C1 segment of cervical spinal cord (tissue), 14 donors: ENCODE measurements at regions not wholly inside any gene's neighbourhood (a gene's known extent, or its start where the extent isn't known, plus 50 kb on each side); places are given as distances from the start of the nearest gene placed in this dataset.
A peak's percentile ranks its signal among the peaks of the same experiment; 100 is the strongest.

ENCODE experiments used
- DNase-seq, 14 donors: peaks; one replicate each; lab custom pipeline; 2025; lab: John Stamatoyannopoulos, UW

DNA sequence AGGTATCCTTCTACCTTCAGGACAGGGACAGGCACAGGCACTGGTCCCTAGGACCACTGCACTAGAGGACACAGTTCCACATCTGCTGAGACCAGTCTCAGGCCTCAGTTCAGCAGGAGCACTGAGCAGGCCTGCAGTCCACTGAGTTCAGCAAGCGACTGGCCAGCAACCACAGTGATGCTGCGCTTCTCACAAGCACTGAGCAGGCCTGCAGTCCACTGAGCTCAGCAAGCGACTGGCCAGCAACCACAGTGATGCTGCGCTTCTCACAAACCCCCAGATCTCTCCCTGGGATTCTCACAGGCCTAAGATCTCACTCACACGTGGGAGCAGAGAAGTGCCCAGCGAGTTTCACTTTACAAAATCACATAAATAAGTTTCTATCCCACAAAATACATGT is 140.6 kb downstream of the IRS2 start:
- DNase-seq = no peak

DNA sequence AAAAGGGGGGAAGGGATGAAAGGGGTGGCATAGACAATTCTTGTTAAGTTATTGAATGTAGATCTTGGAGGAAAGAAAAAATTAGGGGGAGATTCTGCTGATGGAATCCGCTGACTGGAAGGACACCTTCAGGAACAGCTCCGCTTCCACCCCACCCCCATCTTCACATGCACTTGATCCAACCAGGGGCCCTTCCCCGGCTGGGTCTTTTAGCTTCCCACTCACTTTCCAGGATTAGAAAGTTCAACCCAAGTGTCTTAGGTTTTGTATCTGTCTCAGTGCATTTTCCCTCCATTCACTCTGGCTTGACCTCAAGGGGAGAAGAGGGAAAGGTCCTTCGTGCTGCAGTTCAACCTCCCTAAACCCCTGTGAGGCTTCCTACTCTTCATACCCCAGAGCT is 141.4 kb downstream of the IRS2 start:
- DNase-seq = no peak

DNA sequence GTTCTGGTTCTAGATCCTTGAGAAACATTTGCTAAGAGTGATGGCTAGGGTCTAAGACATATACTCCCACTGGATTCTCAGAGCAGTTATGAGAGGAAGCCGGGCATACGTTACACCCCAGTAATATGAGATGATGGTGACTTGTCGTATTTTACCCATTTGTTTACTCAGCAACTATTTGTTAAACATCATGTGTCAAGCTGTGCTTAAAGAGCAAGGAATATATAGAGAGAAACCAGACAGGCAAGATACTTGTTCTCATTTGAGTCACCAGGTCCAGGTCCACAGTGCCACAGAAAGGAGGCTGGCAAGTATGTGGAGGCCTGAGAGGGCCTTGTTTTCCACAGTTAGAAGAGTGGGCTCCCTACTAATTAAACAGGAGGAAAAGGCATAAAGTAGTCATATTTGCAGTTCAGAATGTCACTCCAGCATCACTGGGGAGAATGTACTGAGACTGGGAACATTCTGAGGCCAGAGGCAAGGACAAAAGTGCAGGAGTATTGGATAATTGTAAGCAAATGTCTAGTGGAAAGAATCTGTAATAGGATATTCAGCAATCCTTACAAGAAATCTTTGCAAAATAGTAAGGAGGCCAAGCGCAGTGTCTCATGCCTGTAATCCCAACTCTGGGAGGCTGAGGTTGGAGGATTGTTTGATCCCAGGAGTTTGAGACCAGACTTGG is 142.2 kb downstream of the IRS2 start:
- DNase-seq = no peak

DNA sequence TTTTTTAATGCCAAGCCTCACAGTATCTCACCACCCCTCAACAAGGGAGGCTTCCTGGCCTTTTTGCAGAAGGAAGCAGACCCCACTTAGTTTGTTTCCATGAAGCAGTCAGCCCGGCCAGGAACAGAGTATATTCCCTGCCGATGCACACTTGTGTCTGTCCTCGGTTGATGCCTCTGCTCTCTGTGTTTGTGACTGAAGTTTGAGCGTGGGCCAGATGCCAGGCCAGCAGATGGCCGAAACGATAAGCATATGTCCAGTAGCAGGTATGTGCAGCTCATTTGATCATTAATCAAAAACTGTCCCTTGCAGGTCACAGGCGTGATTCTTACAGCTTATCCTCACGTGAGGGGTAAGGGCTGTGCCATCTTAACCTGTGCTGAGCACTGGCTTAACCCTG is 144.0 kb downstream of the IRS2 start:
- DNase-seq = peak in 2 of 14 donors; percentile 8 to 67

DNA sequence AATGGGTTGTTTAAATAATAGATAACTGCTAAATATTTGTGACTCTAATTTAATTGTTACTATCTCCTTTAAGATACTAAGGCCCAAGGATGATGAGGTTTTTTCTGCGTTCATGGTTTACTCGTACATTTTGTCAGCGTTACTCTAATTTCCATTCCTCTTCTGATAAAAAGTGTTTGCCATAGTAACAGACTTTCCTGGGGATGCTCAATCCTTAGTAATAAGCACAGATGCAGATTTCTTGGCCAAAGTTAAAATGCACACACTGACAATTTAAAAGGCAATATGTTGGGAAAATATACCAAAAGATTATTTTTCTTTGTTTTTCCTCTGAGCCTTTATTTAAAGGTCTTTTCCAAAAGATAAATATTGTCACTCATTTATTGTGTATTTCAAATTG is 149.6 kb downstream of the IRS2 start:
- DNase-seq = no peak

DNA sequence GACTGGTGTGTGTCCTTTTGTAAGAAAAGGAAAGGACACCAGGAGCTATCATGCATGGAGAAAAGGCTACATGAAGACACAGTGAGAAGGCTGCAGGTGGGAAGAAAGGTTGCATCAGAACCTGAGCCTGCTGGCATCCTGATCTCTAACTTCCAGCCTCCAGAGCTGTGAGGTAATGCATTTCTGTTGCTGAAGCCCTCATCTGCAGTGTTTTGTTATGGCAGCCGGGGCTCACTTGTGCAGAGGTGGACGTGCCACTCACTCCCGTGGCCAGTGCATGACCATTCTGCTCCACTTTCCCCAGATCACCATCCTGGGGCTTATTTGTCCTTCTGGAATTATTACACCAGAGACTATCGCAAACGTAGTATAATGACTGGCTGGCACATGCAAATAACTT is 155.3 kb downstream of the IRS2 start:
- DNase-seq = no peak

DNA sequence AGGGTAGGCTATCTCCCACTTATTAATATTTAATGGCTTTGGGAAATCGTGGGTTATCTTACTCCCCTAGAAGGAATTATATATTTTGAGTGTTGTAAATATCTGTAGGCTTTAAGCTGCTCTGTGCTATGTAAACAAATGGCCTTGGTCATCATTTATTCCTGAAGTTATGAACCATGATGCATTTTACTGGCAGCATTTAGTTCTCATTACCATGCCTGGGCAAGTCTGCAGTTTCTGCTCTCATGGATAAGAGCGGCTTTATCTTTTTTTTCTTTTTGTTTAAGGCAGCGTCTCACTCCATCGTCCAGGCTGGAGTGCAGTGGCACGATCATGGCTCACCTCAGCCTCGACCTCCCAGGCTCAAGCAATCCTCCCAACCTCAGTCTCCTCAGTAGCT is 156.1 kb downstream of the IRS2 start:
- no peak for DNase-seq

DNA sequence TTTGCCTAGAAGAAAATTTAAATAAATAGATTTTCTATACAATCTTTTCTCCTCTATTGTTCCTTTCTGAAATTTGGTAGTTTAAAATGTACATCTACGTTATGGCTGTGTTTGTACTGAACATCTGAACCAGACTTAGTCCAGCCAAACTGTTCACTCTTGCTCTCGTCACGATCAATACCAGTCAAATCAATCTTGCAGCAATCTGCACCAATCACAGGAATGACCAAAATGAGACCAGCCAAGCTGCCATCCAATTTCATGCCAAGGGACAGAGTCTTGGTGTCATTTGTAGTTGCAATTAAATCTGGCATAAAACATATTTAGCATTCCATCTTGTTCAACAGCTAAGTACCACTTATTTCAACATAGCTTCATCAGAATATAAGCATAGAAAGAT is 156.6 kb downstream of the IRS2 start:
- no peak for DNase-seq

DNA sequence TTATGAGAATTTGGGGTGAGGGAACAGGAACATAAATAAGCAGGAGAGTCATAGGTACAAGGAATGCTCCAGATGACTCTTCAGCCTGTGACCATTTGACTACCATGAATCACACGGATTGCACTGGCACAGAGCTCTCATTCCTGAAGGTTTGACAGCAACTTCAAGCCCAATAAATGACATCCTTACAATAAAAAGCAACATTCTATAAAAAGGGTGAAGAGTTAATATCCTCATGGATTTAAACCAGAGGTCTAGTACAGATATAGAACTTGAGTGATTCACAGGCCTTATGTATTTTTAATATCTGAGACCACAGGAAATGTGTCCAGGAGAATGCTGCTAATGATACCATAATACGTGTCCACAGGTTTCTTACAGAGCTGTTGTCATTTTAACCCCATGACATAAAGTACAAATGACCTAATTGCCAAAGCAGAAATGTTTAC is 158.1 kb downstream of the IRS2 start:
- no peak for DNase-seq

DNA sequence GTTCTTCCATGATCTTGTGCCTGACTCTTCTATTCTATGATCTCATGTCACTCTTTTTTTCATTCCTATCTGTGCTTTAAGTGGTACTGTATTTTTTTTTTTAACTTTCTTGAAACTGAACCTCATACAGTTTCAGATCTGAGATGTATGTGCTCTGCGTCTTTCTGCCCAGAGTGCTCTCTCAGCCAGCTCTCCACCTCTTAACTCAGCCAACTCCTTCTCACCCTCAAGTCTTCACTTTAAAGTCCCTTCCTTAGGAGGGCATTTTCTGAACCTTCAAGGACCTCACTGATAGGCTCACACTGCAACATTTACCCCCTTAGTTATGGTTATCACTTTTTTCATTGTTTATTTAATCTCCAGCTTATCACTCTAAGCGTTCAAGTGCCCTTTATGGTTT is 158.7 kb downstream of the IRS2 start:
- no peak for DNase-seq

DNA sequence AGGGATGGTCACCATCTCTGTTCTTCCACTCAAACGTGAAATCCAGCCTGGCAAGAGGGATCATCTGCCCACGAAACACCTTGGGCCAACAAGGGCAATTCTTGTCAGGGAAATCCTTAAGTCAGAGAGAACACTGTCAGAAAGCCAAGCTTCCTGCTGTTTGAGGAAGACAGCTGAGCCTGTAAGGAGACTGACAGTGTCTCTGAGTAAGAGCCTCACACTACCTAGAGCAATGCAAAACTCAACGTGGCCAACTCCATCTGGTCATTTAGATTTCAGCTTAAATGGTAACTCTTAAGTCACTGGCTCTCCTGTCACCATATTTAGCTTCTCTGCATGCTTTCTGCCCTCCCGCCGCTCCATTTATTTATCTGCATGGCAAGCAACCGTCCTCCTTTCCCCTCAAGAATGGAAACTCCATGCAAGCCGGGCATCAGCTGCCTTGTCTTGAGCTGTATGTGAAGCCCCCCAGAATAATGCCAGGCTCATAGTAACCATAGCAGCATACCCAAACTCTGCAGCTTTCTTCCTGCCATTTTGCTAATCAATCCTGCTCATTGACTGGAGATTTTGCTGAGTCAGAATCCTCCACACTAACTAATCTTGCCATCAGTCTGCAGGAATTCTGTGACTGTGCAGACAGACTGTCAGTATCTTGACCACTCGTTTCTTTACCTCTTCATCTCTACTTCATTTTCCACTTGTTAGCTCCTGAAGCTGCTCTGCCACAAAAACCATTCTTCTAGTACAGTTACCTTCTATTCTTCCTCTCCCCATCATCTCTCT is 159.8 kb downstream of the IRS2 start:
- DNase-seq = no peak

DNA sequence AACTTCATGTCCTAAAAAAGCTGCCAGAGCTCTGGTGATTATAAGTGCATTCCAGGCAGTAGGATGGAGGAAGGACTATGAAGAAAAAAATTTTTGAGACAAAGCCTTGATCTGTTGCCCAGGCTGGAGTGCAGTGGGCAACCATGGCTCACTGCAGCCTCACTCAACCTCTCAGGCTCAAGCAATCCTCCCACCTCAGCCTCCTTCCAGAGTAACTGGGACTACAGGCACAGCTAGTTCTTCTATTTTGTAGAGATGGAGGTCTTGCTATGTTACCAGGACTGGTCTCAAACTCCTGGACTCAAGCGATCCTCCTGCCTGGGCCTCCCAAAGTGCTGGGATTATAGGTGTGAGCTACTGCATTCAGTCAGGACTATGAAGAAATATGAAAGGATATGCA is 161.2 kb downstream of the IRS2 start:
- DNase-seq = no peak

DNA sequence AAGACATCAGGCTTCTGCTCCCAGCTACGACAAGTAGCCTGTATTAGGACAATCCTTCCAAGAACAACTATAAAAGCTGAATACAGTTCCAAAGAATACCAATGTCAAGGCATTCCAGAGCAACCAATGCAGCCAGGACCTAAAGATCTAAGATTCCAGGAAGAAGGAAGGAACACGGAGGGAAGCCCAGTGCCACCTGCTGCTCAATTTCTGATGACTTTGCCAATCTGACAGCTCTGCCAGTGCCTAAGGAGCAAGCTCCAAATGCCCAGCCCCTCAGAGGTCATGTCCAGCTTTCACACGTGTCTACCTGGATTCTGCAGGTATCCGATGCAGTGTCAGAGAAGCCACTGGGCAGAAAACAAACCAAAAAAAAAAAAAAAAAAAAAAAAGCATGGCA is 164.4 kb downstream of the IRS2 start:
- DNase-seq = no peak

DNA sequence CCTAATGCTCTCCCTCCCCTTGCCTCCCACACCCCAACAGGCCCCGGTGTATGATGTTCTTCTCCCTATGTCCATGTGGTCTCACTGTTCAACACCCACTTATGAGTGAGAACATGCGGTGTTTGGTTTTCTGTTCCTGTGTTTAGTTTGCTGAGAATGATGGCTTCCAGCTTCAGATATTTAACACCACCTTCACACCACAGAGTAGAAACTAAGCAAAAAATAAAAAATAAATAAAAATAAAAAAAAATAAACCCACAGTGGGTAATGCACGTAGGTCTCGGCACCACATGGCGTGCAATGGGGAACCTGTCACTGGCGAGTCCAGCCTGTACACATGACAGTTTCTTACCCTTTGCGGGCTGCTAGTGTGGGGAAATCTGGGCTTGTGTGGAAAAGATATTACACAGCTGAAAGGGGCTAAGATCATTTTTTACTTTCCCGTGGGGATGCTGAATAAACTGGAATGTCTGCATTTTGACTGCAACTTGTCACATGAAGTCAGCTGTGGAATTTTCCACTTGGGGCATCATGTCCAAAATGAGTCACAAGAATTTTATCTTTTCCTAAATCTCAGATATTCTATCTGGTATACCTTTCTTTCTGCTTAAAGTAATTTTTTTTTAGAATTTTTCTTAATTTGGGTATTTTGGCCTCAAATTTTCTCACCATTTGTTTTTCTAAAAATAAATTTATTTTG is 170.5 kb downstream of the IRS2 start:
- DNase-seq = no peak

DNA sequence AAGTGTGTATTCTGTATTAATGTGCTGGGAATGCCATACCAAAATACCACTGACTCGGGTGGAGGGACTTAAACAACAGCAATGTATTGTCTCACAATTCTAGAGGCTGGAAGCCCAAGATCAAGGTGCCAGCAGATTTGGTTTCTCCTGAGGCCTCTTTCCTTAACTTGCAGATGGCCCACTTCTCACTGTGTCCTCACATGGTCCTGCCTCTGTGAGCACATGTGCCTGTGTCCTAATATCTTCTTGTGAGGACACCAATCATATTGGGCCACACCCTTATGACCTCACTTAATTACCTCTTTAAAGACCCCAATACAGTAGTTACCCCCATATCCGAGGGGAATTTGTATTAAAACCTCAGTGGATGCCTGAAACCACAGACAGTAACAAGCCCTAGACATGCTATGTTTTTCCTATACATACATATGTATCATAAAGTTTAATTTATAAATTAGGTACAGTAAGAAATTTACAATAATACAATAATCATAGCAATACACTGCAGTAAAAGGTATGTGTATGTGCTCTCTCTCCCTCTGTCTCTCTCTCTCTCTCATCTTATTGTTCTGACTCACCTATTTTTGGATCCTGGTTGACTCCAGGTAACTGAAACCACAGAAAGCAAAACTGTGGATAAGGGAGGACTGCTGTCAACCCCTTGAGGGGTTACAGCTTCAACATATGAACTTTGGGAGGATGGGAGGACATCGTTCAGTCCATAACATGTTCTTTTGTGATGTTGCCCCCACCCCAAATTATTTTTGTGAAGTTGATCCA is 174.3 kb downstream of the IRS2 start:
- no peak for DNase-seq

DNA sequence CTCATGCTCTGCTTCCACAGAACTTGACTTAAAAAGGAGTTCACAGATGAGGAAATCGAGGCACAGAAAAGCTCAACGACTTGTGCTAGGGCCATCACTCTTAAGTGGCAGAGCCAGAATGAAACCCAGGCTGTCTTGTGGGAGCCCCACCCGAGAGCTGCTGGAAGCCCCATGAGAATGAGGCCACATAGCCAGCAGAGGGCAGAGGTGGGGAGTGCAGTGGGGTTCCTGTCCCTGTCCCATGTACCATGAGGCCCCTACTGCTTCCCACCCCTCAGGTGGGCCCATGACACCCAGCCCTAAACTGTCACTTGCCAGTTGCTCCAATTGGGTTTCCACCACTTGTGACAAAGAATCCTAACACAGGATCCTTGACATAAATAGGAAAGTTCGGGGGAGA is 175.9 kb downstream of the IRS2 start:
- DNase-seq = peak in 3 of 14 donors; percentile 7 to 19 (median 9)

DNA sequence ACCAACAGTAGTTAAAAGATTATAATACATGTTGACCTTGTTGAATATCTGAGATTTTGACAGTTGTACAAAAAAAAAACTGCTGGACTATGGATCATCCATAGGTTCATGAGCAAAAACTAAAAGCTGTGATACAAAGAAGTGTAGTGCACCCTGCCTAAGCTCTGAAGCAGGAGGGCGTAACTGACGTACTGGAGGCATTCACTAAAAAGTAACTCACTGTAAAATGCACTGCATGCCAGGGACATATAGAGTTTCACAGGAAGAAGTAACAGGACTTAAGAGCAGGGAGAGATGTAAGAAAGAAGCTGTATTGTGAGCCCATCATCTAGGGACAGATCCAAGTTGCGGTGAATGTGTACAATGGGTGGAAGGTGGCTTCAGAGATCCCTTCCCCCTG is 177.9 kb downstream of the IRS2 start:
- no peak for DNase-seq

DNA sequence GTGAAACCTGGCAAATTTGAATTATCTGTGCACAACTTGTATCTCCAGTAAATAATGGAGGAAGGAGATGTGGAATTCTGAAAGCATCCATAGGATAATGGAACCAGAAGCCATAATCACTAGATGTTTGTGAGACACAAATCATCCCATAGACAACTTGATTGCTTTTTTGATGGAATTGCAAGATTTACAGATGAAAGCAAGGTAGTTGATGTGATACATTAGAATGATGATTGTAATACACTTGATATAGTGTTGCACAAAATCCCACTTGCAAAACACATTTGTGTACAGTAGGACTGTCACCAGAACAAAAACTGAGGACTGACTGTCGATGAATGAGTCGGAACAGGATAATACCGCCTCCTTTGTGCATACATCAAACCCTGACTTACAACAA is 178.3 kb downstream of the IRS2 start:
- no peak for DNase-seq

DNA sequence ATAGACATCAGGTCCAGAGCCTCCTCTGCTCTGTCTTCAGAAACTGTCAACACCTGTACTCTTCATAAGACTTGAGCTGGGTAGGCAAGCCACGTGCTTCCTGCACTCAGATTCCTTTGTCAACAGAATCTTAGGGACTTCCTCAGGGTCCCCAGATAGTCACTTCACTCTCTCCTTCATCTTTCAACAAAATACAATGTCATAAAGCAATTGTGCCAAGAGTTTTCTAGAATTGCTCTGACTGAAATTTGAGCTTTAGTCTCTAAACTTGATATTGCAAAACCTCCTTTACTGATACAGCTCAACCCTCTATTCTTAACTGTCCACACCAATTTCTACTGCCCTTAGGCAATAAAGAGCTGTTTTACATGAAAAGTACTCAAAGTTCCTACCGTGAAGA is 179.9 kb downstream of the IRS2 start:
- no peak for DNase-seq

DNA sequence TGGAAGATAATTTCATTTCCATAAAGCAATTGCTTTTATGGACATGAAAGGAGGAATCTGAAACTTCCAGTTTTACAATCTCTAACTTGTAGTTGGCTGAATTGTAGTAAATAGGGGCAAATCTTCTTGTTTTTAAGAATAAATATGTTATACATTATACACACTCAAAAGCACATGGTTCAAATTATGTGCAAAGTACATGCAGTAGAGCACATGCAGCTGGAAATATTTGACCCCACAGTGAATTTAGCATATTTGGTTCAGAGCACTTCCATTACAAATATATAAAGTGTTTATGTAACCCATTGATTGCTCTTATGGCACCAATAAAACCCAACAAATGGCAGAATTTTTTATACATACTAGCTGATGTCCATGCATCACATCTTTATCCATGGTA is 180.5 kb downstream of the IRS2 start:
- DNase-seq = no peak

DNA sequence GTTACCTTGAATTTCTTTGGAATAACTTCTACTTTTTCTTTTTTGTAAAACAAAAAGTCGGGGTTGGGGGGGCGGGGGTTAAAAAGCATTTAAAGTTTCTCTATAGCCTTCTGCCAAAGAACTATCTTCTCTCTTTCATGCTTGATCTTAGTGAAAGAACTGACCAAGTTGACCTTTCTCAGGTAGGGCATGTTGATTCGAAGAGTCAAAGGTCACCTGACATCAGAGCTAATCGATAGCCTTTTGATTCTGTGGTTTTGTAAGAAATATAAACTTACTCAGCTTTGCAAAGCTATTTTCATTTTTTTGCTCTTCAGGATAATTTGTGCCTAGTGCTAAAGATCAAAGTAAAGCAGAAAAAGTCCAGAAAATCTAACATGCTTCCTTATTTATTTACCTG is 181.5 kb downstream of the IRS2 start:
- no peak for DNase-seq

DNA sequence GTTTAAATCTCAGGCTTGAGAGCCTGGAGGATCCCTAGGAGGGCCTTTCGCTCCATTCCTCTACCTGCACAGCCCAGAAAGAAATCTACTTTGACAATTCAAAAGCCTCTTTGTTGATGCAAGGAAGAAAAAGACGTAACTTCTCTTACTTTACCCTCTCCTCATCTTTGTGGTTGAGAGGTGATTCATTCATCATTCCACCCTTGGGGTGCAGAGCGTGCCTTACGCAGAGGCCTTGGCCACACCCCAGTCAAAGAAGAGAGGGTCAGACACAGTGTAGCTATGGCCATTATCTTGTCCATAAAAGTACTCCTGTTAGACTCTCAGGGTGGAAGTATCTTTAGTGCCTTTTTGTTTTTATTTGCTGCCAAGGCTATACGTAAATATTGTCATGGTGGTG is 184.0 kb downstream of the IRS2 start:
- no peak for DNase-seq
